ENCODE measurements at regions not wholly inside any gene's neighbourhood (a gene's known extent, or its start where the extent isn't known, plus 50 kb on each side); places are given as distances from the start of the nearest gene placed in this dataset.

GRCh38 chr15:95265419-95265997 is 1034.1 kb downstream of the MCTP2 start:
- DNase-seq, result no peak

GRCh38 chr15:95266451-95267061 is 1035.2 kb downstream of the MCTP2 start:
- DNase-seq, result no peak

- no peak for DNase-seq
Observed at GRCh38 chr15:95267481-95267880, 1036.1 kb downstream of the MCTP2 start.

GRCh38 chr15:95269242-95270183 is 1038.2 kb downstream of the MCTP2 start:
- DNase-seq, result no peak

GRCh38 chr15:95274101-95274500 is 1042.7 kb downstream of the MCTP2 start:
- DNase-seq, result no peak

GRCh38 chr15:95277266-95277665 is 1045.9 kb downstream of the MCTP2 start:
- DNase-seq, result no peak

GRCh38 chr15:95278532-95279245 is 1047.3 kb downstream of the MCTP2 start:
- no peak for DNase-seq

GRCh38 chr15:95279277-95280019 is 1048.1 kb downstream of the MCTP2 start:
- no peak for DNase-seq

GRCh38 chr15:95280711-95281110 is 1049.3 kb downstream of the MCTP2 start:
- no peak for DNase-seq

GRCh38 chr15:95281470-95281869 is 1049.0 kb upstream of the NR2F2 start:
- DNase-seq, result no peak

GRCh38 chr15:95284492-95284891 is 1046.0 kb upstream of the NR2F2 start:
- DNase-seq, result no peak

- no peak for DNase-seq
Observed at GRCh38 chr15:95284933-95285421, 1045.5 kb upstream of the NR2F2 start.

- DNase-seq, result no peak
Observed at GRCh38 chr15:95286352-95286880, 1044.1 kb upstream of the NR2F2 start.

GRCh38 chr15:95287720-95288103 is 1042.8 kb upstream of the NR2F2 start:
- DNase-seq, result no peak

- DNase-seq, result no peak
Observed at GRCh38 chr15:95288626-95289025, 1041.9 kb upstream of the NR2F2 start.

GRCh38 chr15:95290176-95290974 is 1040.1 kb upstream of the NR2F2 start:
- DNase-seq, result no peak

GRCh38 chr15:95291898-95292472 is 1038.5 kb upstream of the NR2F2 start:
- DNase-seq, result no peak

GRCh38 chr15:95292785-95293450 is 1037.6 kb upstream of the NR2F2 start:
- DNase-seq, result no peak

GRCh38 chr15:95293456-95294031 is 1037.0 kb upstream of the NR2F2 start:
- DNase-seq, result no peak

- DNase-seq, result no peak
Observed at GRCh38 chr15:95295363-95295762, 1035.1 kb upstream of the NR2F2 start.

Data from activated naive CD4-positive, alpha-beta T cell treated with anti-CD3 and anti-CD28 coated beads, Interleukin-2, amount 50 U/mL, for 16 hours (primary cell).